ENCODE measurements at regions not wholly inside any gene's neighbourhood (a gene's known extent, or its start where the extent isn't known, plus 50 kb on each side); places are given as distances from the start of the nearest gene placed in this dataset.

GRCh38 chr2:12804091-12804856 lies 87.5 kb downstream of the TRIB2 start:
- DNase-seq (no peak), ATAC-seq (no peak)
- Mint-ChIP-seq H3K4me1 (no peaks in the 10 kb centered on the region), H3K9me3 (peaks cover 9 to 11% of the 10 kb centered on the region in 2 donors), H3K27me3 (ENCODE audit: low read depth in 2 of 2) (no peaks in the 10 kb centered on the region), H3K36me3 (peaks cover 23% of the 10 kb centered on the region), H3K4me3 (no peak overlapping the region), H3K27ac (no peak overlapping the region)
- intact Hi-C loops (cut with micrococcal nuclease) = no loop called here
- TF ChIP-seq CTCF (IDR thresholded peaks at IDR 0.05) = no peak
- Histone ChIP-seq H3K27me3 (ENCODE audit: control insufficient read depth, insufficient read depth, low read length) (no peaks in the 10 kb centered on the region), H3K27ac (ENCODE audit: low read length) (no peak overlapping the region), H3K4me3 (ENCODE audit: low read length) (no peak overlapping the region), H3K4me1 (ENCODE audit: control insufficient read depth, insufficient read depth, low read length) (no peaks in the 10 kb centered on the region), H3K9me3 (ENCODE audit: control insufficient read depth, insufficient read depth, low read length) (peaks cover 11% of the 10 kb centered on the region), H3K36me3 (ENCODE audit: control insufficient read depth, insufficient read depth, low read length) (no peaks in the 10 kb centered on the region)
- no CpG with 5 or more reads among the region's 2 CpGs for WGBS (ENCODE audit: insufficient coverage)

- intact Hi-C loops (cut with micrococcal nuclease) = no loop called here
- Mint-ChIP-seq H3K27ac (no peak overlapping the region), H3K36me3 (peaks cover 23% of the 10 kb centered on the region), H3K27me3 (ENCODE audit: low read depth in 2 of 2) (no peaks in the 10 kb centered on the region), H3K4me3 (no peak overlapping the region), H3K9me3 (peaks cover 9 to 11% of the 10 kb centered on the region in 2 donors), H3K4me1 (no peaks in the 10 kb centered on the region)
- H3K27ac ChIP-seq (ENCODE audit: low read length) = no peak overlapping the region
- H3K9me3 ChIP-seq (ENCODE audit: control insufficient read depth, insufficient read depth, low read length) = peaks cover 11% of the 10 kb centered on the region
- ATAC-seq = no peak
- no peaks in the 10 kb centered on the region for H3K4me1 ChIP-seq (ENCODE audit: control insufficient read depth, insufficient read depth, low read length)
- no peak for DNase-seq
- H3K4me3 ChIP-seq (ENCODE audit: low read length) = no peak overlapping the region
- no peaks in the 10 kb centered on the region for H3K27me3 ChIP-seq (ENCODE audit: control insufficient read depth, insufficient read depth, low read length)
- no peak for TF ChIP-seq CTCF (IDR thresholded peaks at IDR 0.05)
- no peaks in the 10 kb centered on the region for H3K36me3 ChIP-seq (ENCODE audit: control insufficient read depth, insufficient read depth, low read length)
These were observed 88.3 kb downstream of the TRIB2 start for GRCh38 chr2:12805033-12805432.

- intact Hi-C loops (cut with micrococcal nuclease) = no loop called here
- ATAC-seq (no peak), DNase-seq (no peak)
- Histone ChIP-seq H3K36me3 (ENCODE audit: control insufficient read depth, insufficient read depth, low read length) (no peaks in the 10 kb centered on the region), H3K9me3 (ENCODE audit: control insufficient read depth, insufficient read depth, low read length) (peaks cover 7% of the 10 kb centered on the region), H3K27me3 (ENCODE audit: control insufficient read depth, insufficient read depth, low read length) (no peaks in the 10 kb centered on the region), H3K4me1 (ENCODE audit: control insufficient read depth, insufficient read depth, low read length) (no peaks in the 10 kb centered on the region), H3K27ac (ENCODE audit: low read length) (no peak overlapping the region), H3K4me3 (ENCODE audit: low read length) (no peak overlapping the region)
- Mint-ChIP-seq H3K9me3 (peaks cover 3 to 5% of the 10 kb centered on the region in 2 donors), H3K36me3 (peaks cover 7% of the 10 kb centered on the region), H3K4me3 (no peak overlapping the region), H3K27me3 (ENCODE audit: low read depth in 2 of 2) (no peaks in the 10 kb centered on the region), H3K4me1 (no peaks in the 10 kb centered on the region), H3K27ac (no peak overlapping the region)
- TF ChIP-seq CTCF (IDR thresholded peaks at IDR 0.05) = no peak
- WGBS (ENCODE audit: insufficient coverage) = 74% methylated on average over 5 of the region's 5 CpGs
These were observed 90.0 kb downstream of the TRIB2 start for GRCh38 chr2:12806549-12807242.

Data from natural killer cell (primary cell).